GM13976 (cell line): ENCODE measurements at regions not wholly inside any gene's neighbourhood (a gene's known extent, or its start where the extent isn't known, plus 50 kb on each side); places are given as distances from the start of the nearest gene placed in this dataset.

Experiments used
- DNase-seq: peaks from one replicate; pipeline ENCODE4 v3.0.0; 2012; ENCODE audit warnings: low spot score
- in situ Hi-C: fragments of 300-500 bp; cut with MboI; formaldehyde crosslinking; loops from one replicate; pipeline ENCODE4 v1.12.0; 2022; ENCODE audit warnings: low sequenced_read_pairs, mixed read lengths, inconsistent platforms; ENCODE audit not compliant: unreplicated experiment
- TF ChIP-seq, protein P1 (sequence below): IDR thresholded peaks from 2 replicates; pipeline ENCODE4 v1.5.1; 2012; ENCODE audit warnings: borderline replicate concordance, mild to moderate bottlenecking; ENCODE audit not compliant: insufficient read depth; ENCODE audit errors: extremely low read depth, missing control alignments, control extremely low read depth

DNA sequence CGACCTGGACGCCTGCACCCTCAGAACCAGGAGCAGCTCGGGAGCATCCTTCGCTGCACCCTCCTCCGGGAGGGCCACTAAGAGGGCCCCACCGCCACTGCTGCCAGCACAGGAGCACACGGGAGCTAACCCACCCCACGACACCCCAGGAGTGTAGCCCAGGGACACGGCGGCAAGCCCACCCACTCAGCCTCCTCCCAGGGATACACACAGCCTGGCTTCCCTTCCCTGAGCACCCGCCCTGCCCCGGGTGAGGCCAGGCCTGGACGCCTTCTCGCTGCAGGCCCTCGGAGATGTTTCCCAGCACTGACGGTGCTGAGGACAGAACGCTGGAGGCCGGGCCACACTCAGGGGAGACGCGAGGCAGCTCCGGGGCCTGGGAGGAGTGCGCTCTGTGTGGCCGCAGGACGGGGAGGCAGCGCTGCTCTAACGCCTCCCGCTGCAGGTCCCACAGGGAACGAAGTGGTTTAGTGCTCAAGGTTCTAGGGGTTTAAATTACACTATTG, 190.4 kb downstream of the BRD1 start:
- in situ Hi-C loops: no loop called here

DNA sequence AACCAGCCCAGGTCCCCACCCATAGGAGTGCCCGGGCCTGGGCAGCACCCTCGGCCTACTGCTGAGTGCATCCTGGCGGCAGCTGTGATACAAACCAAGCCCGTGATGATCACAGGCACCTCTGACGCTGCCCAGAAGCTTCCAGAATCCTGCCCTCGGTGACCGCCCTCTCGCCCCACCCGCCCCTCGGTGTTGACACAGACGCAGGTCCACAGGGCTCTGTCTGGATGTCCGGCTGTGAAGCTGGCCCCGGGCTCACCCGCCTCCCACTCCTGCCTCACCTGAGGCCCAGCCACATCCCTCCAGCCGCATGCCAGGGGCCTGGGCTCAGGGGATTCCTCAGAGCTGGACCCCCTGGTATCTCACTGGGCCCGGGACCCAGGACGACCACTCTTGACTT, 191.0 kb downstream of the BRD1 start:
- in situ Hi-C loops: no loop called here
- DNase-seq: no peak
- TF ChIP-seq, protein P1, sequence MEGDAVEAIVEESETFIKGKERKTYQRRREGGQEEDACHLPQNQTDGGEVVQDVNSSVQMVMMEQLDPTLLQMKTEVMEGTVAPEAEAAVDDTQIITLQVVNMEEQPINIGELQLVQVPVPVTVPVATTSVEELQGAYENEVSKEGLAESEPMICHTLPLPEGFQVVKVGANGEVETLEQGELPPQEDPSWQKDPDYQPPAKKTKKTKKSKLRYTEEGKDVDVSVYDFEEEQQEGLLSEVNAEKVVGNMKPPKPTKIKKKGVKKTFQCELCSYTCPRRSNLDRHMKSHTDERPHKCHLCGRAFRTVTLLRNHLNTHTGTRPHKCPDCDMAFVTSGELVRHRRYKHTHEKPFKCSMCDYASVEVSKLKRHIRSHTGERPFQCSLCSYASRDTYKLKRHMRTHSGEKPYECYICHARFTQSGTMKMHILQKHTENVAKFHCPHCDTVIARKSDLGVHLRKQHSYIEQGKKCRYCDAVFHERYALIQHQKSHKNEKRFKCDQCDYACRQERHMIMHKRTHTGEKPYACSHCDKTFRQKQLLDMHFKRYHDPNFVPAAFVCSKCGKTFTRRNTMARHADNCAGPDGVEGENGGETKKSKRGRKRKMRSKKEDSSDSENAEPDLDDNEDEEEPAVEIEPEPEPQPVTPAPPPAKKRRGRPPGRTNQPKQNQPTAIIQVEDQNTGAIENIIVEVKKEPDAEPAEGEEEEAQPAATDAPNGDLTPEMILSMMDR: no peak

More for the DNA sequence above, 190.4 kb downstream of the BRD1 start:
- no peak for DNase-seq
- TF ChIP-seq, protein P1: no peak

- in situ Hi-C loops: no loop called here
- DNase-seq: no peak
- TF ChIP-seq, protein P1: no peak
These were observed 191.5 kb downstream of the BRD1 start for GRCh38 chr22:49636214-49636613.

- in situ Hi-C loops: no loop called here
- TF ChIP-seq, protein P1: no peak
- DNase-seq: no peak
These were observed 193.5 kb downstream of the BRD1 start for GRCh38 chr22:49634006-49634772.

DNA sequence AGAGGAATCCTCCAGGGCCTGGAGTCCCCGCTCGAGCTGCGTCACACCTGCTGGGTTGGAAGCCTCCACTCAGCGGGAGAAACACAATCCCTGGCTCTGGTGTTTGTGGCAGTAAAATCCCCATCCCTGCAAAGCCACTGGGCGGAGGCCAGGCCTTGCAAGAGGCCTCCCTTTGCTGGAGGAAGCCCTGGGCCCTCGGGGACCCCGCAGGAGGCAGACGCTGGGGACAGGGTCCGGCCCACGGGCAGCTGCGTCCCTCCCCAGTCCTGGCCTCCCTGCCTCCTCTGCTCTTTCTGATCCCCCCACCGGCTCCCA, 194.7 kb downstream of the BRD1 start:
- in situ Hi-C loops: no loop called here

GRCh38 chr22:49632199-49633009, 195.3 kb downstream of the BRD1 start:
- in situ Hi-C loops: no loop called here
- peak; percentile 64 for DNase-seq

More for the DNA sequence above, 194.7 kb downstream of the BRD1 start:
- TF ChIP-seq, protein P1: no peak
- DNase-seq: no peak

More at GRCh38 chr22:49632199-49633009, 195.3 kb downstream of the BRD1 start:
- TF ChIP-seq, protein P1: peak; percentile 29
